Panc1 (cell line): ENCODE measurements at regions not wholly inside any gene's neighbourhood (a gene's known extent, or its start where the extent isn't known, plus 50 kb on each side); places are given as distances from the start of the nearest gene placed in this dataset.

Source experiments
- POLR2AphosphoS5 ChIP-seq: IDR thresholded peaks from 2 replicates; pipeline ENCODE4 v1.6.1; 2012; ENCODE audit warnings: mild to moderate bottlenecking, low read depth, low read length, moderate library complexity
- SIN3A ChIP-seq: IDR thresholded peaks from 2 replicates; pipeline ENCODE4 v1.6.1; 2012; ENCODE audit warnings: low read depth, mild to moderate bottlenecking, low read length, moderate library complexity, borderline replicate concordance; ENCODE audit not compliant: insufficient read depth
- TCF7L2 ChIP-seq: IDR thresholded peaks from 2 replicates; pipeline ENCODE4 v1.6.1; 2011; ENCODE audit warnings: mild to moderate bottlenecking, low read depth, low read length, inconsistent platforms
- TF ChIP-seq, protein P1 (sequence below): fragments of 450-650 bp; IDR thresholded peaks from 2 replicates; pipeline ENCODE4 v1.5.1; 2017; ENCODE audit warnings: mild to moderate bottlenecking
- TF ChIP-seq, protein P2 (sequence below), 2 experiments: IDR thresholded peaks; 2 replicates each; pipeline ENCODE4 v1.6.1; 2011 to 2012; ENCODE audit warnings: low read depth in 2 of 2, control low read depth in 1 of 2, low read length in 1 of 2, mild to moderate bottlenecking in 1 of 2, moderate library complexity in 1 of 2; ENCODE audit not compliant: insufficient read depth in 1 of 2

DNA sequence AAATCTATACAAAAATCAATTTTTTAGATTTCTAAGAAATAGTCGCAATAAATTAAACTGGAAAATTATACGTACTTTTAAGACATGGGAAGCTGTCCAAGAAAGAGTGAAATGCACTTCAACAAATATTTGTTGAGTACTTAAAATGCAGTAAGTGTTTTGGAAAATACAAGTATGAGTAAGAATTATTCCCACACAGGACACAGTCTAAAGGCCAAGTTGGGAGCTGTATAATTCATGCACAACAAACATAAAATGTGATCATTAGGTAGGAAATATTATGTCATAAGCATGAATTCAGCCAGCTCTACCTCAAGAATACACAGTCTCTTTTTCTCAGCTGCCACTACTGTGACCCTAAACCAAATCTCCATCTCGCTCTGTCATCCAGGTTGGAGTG is 267.6 kb downstream of the CNTN3 start:
- TF ChIP-seq, protein P1, sequence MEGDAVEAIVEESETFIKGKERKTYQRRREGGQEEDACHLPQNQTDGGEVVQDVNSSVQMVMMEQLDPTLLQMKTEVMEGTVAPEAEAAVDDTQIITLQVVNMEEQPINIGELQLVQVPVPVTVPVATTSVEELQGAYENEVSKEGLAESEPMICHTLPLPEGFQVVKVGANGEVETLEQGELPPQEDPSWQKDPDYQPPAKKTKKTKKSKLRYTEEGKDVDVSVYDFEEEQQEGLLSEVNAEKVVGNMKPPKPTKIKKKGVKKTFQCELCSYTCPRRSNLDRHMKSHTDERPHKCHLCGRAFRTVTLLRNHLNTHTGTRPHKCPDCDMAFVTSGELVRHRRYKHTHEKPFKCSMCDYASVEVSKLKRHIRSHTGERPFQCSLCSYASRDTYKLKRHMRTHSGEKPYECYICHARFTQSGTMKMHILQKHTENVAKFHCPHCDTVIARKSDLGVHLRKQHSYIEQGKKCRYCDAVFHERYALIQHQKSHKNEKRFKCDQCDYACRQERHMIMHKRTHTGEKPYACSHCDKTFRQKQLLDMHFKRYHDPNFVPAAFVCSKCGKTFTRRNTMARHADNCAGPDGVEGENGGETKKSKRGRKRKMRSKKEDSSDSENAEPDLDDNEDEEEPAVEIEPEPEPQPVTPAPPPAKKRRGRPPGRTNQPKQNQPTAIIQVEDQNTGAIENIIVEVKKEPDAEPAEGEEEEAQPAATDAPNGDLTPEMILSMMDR: no peak
- TF ChIP-seq POLR2AphosphoS5 (no peak), SIN3A (no peak), TCF7L2 (no peak)
- TF ChIP-seq, protein P2, sequence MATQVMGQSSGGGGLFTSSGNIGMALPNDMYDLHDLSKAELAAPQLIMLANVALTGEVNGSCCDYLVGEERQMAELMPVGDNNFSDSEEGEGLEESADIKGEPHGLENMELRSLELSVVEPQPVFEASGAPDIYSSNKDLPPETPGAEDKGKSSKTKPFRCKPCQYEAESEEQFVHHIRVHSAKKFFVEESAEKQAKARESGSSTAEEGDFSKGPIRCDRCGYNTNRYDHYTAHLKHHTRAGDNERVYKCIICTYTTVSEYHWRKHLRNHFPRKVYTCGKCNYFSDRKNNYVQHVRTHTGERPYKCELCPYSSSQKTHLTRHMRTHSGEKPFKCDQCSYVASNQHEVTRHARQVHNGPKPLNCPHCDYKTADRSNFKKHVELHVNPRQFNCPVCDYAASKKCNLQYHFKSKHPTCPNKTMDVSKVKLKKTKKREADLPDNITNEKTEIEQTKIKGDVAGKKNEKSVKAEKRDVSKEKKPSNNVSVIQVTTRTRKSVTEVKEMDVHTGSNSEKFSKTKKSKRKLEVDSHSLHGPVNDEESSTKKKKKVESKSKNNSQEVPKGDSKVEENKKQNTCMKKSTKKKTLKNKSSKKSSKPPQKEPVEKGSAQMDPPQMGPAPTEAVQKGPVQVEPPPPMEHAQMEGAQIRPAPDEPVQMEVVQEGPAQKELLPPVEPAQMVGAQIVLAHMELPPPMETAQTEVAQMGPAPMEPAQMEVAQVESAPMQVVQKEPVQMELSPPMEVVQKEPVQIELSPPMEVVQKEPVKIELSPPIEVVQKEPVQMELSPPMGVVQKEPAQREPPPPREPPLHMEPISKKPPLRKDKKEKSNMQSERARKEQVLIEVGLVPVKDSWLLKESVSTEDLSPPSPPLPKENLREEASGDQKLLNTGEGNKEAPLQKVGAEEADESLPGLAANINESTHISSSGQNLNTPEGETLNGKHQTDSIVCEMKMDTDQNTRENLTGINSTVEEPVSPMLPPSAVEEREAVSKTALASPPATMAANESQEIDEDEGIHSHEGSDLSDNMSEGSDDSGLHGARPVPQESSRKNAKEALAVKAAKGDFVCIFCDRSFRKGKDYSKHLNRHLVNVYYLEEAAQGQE (IDR thresholded peaks at IDR 0.05; ENCODE audit: insufficient read depth in 1 of 2, low read depth in 2 of 2, low read length in 1 of 2): no peak
